HG03469 (cell line): ENCODE measurements at regions not wholly inside any gene's neighbourhood (a gene's known extent, or its start where the extent isn't known, plus 50 kb on each side); places are given as distances from the start of the nearest gene placed in this dataset.

Source experiments
- ATAC-seq: cut with Tn5 transposase; IDR thresholded peaks from one replicate; pipeline ENCODE4 v1.9.1; 2021; ENCODE audit warnings: mild to moderate bottlenecking, moderate library complexity, moderate number of reproducible peaks; ENCODE audit not compliant: unreplicated experiment

GRCh38 chr1:96334236-96334557, 387.4 kb upstream of the PTBP2 start:
- no peak for ATAC-seq

DNA sequence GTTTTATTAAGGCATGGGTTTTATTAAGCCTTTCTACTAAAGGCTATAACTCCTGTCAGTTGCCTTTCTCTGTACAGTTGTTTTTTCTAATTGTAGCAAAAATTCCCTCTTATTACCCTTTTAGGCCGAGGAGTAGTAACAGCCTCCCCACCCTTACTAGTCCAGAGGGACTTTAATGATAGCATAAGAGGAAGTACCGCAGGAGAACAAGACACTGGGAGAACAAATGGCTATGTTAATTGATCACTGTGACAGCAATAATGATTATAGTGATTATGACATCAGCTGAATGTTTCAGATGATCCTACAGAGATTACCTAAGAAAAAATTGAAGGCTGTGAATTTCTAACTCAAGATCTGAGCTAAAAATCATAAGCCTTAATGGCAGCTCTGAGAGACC, 383.0 kb upstream of the PTBP2 start:
- no peak for ATAC-seq

DNA sequence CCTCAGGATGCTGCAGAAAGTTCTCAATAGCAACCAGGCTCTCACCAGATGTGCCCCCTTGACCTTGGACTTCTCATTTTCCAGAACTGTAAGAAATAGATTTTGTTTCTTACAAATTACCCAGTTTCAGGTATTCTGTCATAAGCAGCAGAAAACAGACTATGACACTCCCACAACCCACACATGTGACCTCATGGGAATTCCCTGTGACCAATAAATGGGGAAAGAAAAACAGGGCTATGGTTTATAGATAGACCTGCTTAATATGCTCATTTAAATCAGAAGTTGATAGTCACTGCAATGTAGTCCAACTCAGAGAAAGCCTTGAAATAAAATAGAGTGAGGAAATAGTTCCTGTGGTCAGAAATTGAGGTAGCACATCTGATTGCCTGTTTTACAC, 380.9 kb upstream of the PTBP2 start:
- ATAC-seq = no peak

DNA sequence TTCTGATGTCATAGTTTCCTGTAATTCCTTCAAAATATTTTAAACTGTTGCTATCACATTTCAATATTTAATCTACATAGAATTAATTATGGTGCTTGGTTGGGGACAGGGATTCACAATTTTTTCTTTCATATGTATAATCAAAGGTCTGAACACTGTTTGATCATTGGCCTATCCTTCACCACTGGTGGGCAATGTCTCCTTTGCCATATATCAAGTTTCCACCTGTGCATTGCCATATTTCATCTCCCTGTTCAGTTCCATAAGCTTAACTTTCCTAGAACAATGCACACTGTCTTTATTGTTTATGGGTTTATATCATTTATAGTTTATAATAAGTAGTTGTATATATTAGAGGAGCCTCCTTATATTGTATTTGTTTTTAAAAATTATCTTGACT, 374.9 kb upstream of the PTBP2 start:
- no peak for ATAC-seq

GRCh38 chr1:96349896-96350295, 371.7 kb upstream of the PTBP2 start:
- no peak for ATAC-seq

DNA sequence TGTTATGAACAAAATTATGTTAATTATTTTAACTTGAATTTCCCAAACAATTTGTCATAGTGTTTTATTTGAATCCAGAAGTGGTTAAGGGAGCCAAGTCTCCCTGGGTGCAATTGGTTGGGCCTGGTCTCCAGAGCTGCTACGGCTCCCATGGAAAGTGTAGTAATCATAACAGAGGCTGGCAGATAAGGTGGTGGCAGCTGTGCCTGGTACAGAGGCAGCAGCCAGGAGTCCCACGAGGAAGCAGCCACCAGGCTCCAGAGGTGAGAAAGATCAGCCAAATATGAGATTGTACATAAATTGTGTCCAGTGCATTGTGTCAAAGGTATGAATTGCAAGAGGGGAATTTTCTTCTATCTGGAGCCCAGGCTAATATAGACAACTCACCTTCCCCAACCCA, 368.9 kb upstream of the PTBP2 start:
- no peak for ATAC-seq

DNA sequence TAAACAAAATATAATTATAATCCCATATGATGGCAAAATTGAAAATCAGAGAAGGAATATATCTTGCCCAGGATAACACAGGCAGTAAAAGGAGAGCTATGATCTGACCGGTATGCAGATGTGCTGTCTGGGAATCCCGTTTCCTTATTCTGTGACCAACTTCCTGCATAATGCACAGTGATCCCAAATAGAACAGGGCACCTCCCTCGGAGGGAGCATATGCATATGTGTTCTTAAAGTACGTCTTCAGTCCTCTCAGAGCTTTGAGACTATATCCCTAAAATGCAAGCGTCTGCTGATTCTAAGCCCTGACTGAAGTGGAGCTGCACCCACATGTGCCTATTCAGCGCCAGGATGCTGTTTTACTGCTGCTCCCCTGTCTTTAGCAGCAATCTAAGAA, 366.1 kb upstream of the PTBP2 start:
- no peak for ATAC-seq

GRCh38 chr1:96355961-96356360, 365.6 kb upstream of the PTBP2 start:
- no peak for ATAC-seq

DNA sequence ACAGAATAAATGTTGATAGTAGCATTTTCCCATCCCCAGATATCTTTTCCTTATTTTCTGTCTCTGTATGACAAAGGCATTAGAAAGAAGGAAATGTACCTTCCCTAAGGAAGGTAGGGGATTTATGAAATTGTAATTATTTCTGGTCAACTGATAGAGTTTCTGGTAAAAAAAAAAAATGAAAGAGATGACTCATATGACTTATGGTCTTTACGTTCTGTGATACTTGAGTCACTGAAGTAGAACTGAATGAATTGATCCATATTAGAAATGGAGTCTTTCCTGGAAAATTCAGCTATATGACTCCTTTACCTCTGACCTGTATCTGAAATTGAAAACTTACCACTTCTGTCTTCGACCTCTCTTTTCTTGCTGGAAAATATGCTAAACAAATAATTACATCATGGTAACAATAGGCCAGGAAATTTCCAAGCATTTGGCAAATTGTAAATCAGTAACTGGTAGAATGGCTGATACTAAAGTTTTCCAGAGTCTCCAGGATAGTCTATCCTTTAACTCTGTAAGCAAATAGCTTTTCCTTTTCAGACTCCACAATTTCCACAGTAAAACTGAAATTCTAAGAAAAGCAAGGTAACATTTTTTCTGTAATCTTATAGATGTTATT, 364.3 kb upstream of the PTBP2 start:
- ATAC-seq = no peak

- no peak for ATAC-seq
Observed at GRCh38 chr1:96358057-96358456, 363.5 kb upstream of the PTBP2 start.

GRCh38 chr1:96360036-96360795, 361.4 kb upstream of the PTBP2 start:
- no peak for ATAC-seq

GRCh38 chr1:96361271-96361856, 360.2 kb upstream of the PTBP2 start:
- no peak for ATAC-seq

- no peak for ATAC-seq
Observed at GRCh38 chr1:96361961-96362360, 359.6 kb upstream of the PTBP2 start.

- ATAC-seq = peak; percentile 90
Observed at GRCh38 chr1:96362623-96363022, 359.0 kb upstream of the PTBP2 start.

GRCh38 chr1:96363826-96364225, 357.8 kb upstream of the PTBP2 start:
- ATAC-seq = no peak

DNA sequence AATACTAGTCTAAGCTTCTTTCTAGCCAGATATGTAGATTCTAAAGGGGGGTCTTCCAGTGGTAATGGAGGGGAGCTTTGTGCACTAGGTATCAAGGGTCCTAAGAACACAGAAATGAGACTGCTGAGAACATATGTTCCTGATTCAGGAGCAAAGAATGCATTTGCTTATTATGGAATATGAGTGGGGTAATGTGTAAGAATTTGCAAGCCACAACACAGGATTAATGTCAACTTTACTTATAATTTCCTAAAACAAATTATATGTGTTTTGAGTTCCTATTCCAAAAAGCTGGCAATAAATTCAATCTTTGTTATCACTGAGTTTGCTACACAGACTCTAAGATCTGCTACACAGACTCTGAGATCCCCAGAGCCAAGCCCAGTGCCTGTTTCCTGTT, 357.0 kb upstream of the PTBP2 start:
- no peak for ATAC-seq

DNA sequence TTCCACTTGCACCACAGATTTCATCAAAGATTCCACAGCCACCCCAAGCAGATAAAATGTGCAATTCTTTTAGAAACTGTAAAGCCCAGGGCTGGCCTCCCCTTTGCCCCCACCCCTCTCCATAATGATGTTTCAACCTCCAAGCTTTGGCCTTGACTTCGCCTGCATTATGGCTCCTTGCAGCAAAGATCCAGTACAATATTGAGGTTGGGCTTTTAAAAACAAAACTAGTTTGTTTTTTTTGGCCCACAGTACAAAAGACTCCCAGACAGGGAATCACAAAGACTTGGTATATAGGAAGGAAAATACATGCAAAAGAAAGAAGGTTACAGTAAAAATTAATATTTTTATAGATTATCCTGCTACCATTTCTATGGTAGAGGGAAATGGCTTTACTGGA, 356.5 kb upstream of the PTBP2 start:
- ATAC-seq = no peak

- ATAC-seq = no peak
Observed at GRCh38 chr1:96365596-96366390, 355.8 kb upstream of the PTBP2 start.

DNA sequence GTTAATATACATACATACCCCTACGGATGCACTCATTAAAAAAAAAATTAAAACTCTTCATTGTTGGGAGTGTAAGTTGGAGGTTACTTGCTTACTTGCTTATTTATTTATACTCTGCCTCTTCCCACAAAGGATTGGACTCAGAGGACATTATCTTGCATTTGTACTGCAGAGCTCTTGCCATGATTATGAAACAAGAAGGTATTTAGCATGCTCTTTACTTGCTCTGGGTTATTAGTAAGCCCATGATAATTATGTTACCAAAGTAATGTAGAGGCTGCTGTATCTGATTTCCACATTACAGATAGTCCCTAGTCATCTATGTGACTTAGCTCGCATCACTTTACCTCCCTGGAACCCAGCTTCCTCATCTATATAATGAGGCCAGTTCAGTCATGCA, 355.1 kb upstream of the PTBP2 start:
- no peak for ATAC-seq

DNA sequence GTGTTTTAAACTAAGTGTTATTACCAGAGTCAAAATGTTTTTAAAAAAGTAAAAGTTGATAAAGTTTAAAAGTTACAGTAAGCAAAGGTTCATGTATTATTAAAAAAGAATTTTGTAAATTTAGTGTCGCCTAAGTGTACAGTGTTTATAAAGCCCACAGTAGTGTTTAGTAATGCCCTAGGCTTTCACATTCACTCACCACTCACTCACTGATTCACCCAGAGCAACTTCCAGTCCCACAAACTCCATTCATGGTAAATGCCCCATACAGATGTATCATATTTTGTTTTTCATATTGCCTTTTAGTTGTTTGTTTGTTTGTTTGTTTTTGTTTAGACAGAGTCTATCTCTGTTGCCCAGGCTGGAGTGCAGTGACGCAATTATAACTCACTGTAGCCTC, 353.8 kb upstream of the PTBP2 start:
- no peak for ATAC-seq

DNA sequence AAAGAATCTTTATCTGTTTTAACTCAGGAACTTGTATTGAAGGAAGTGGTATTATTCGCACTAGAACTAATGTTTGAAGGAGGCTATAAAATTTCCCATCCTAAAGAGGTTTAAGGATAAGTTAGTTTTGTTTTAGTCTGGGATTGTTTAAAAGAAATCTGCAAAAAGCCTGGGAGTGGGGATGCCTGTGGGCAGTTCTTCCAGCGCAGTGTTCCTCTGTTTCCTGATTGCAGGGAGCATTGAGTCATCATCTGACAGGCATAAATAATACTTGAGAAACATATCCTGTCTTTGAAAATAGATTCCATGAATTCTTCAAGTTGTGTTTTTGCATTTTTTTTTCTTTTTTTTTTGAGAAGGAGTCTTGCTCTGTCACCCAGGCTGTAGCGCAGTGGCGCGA, 350.8 kb upstream of the PTBP2 start:
- ATAC-seq = no peak

- ATAC-seq = no peak
Observed at GRCh38 chr1:96372881-96373280, 348.7 kb upstream of the PTBP2 start.
